ENCODE measurements at regions not wholly inside any gene's neighbourhood (a gene's known extent, or its start where the extent isn't known, plus 50 kb on each side); places are given as distances from the start of the nearest gene placed in this dataset.

GRCh38 chr5:121797681-121798518 is 53.8 kb upstream of the FTMT start:
- H3K4me3 ChIP-seq: no peak overlapping the region
- TF ChIP-seq, protein P1, sequence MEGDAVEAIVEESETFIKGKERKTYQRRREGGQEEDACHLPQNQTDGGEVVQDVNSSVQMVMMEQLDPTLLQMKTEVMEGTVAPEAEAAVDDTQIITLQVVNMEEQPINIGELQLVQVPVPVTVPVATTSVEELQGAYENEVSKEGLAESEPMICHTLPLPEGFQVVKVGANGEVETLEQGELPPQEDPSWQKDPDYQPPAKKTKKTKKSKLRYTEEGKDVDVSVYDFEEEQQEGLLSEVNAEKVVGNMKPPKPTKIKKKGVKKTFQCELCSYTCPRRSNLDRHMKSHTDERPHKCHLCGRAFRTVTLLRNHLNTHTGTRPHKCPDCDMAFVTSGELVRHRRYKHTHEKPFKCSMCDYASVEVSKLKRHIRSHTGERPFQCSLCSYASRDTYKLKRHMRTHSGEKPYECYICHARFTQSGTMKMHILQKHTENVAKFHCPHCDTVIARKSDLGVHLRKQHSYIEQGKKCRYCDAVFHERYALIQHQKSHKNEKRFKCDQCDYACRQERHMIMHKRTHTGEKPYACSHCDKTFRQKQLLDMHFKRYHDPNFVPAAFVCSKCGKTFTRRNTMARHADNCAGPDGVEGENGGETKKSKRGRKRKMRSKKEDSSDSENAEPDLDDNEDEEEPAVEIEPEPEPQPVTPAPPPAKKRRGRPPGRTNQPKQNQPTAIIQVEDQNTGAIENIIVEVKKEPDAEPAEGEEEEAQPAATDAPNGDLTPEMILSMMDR (IDR thresholded peaks at IDR 0.05): no peak
- no peak overlapping the region for H3K27ac ChIP-seq
- DNase-seq (ENCODE audit: low spot score): no peak
